ENCODE measurements at regions not wholly inside any gene's neighbourhood (a gene's known extent, or its start where the extent isn't known, plus 50 kb on each side); places are given as distances from the start of the nearest gene placed in this dataset.

DNA sequence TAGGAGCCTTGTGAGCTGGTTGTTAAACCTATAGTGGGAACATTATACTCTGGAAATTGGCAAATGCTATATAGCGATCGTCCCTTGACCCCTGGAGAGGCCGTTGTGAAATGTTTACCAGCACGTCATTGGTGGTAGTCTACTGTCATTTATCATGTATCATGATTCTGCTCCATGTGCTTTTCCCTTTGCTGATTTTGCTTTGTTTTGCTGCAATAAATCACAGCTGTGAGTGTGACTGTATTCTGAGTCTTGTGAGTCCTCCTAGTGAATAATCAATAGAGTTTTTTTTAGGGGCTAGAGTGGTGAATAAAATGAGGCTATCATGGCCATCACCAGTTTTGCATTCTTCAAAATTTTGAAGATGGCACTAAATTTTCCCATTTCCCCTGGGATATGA lies 189.1 kb downstream of the HRH4 start:
- TF ChIP-seq, protein P1, sequence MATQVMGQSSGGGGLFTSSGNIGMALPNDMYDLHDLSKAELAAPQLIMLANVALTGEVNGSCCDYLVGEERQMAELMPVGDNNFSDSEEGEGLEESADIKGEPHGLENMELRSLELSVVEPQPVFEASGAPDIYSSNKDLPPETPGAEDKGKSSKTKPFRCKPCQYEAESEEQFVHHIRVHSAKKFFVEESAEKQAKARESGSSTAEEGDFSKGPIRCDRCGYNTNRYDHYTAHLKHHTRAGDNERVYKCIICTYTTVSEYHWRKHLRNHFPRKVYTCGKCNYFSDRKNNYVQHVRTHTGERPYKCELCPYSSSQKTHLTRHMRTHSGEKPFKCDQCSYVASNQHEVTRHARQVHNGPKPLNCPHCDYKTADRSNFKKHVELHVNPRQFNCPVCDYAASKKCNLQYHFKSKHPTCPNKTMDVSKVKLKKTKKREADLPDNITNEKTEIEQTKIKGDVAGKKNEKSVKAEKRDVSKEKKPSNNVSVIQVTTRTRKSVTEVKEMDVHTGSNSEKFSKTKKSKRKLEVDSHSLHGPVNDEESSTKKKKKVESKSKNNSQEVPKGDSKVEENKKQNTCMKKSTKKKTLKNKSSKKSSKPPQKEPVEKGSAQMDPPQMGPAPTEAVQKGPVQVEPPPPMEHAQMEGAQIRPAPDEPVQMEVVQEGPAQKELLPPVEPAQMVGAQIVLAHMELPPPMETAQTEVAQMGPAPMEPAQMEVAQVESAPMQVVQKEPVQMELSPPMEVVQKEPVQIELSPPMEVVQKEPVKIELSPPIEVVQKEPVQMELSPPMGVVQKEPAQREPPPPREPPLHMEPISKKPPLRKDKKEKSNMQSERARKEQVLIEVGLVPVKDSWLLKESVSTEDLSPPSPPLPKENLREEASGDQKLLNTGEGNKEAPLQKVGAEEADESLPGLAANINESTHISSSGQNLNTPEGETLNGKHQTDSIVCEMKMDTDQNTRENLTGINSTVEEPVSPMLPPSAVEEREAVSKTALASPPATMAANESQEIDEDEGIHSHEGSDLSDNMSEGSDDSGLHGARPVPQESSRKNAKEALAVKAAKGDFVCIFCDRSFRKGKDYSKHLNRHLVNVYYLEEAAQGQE (IDR thresholded peaks at IDR 0.05) = no peak
- TF ChIP-seq MAZ (IDR thresholded peaks at IDR 0.05; ENCODE audit: borderline replicate concordance, low read depth, low read length) = no peak

All from A549 (cell line).